ENCODE measurements at regions not wholly inside any gene's neighbourhood (a gene's known extent, or its start where the extent isn't known, plus 50 kb on each side); places are given as distances from the start of the nearest gene placed in this dataset.

GRCh38 chr14:34205799-34206198 is 254.9 kb upstream of the EGLN3 start:
- H3K9me3 Mint-ChIP-seq (ENCODE audit: unreplicated experiment) = no peaks in the 10 kb centered on the region
- H3K27me3 Mint-ChIP-seq (ENCODE audit: unreplicated experiment) = peaks cover 16% of the 10 kb centered on the region
- no peak for DNase-seq (ENCODE audit: extremely low spot score, unreplicated experiment)
- TF ChIP-seq, protein P1, sequence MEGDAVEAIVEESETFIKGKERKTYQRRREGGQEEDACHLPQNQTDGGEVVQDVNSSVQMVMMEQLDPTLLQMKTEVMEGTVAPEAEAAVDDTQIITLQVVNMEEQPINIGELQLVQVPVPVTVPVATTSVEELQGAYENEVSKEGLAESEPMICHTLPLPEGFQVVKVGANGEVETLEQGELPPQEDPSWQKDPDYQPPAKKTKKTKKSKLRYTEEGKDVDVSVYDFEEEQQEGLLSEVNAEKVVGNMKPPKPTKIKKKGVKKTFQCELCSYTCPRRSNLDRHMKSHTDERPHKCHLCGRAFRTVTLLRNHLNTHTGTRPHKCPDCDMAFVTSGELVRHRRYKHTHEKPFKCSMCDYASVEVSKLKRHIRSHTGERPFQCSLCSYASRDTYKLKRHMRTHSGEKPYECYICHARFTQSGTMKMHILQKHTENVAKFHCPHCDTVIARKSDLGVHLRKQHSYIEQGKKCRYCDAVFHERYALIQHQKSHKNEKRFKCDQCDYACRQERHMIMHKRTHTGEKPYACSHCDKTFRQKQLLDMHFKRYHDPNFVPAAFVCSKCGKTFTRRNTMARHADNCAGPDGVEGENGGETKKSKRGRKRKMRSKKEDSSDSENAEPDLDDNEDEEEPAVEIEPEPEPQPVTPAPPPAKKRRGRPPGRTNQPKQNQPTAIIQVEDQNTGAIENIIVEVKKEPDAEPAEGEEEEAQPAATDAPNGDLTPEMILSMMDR (IDR thresholded peaks at IDR 0.05) = no peak
- H3K36me3 Mint-ChIP-seq (ENCODE audit: unreplicated experiment) = no peaks in the 10 kb centered on the region
- no peak overlapping the region for H3K4me3 Mint-ChIP-seq (ENCODE audit: unreplicated experiment)
- no peak overlapping the region for H3K27ac Mint-ChIP-seq (ENCODE audit: unreplicated experiment)
- H3K4me1 Mint-ChIP-seq (ENCODE audit: unreplicated experiment) = no peaks in the 10 kb centered on the region

DNA sequence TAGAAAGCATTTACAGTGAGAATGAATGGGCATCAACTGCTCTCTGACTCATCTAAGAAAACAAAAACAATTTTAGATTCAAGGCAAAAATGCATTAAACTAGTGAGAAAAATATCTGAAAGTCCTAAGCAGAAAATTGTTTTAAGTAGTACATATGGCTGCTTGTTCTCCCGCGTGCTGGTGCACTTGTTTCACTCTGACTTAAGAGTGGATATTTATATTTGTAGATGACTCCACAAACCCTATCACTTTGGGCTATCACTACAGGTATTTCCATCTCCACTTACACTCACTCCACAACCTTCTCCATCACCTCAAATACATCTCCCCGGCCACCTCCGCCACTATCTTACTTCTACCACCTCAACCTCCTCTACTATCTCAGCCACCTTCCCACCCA is 253.9 kb upstream of the EGLN3 start:
- no peaks in the 10 kb centered on the region for H3K36me3 Mint-ChIP-seq (ENCODE audit: unreplicated experiment)
- DNase-seq (ENCODE audit: extremely low spot score, unreplicated experiment) = no peak
- H3K4me1 Mint-ChIP-seq (ENCODE audit: unreplicated experiment) = no peaks in the 10 kb centered on the region
- no peak overlapping the region for H3K4me3 Mint-ChIP-seq (ENCODE audit: unreplicated experiment)
- TF ChIP-seq, protein P1 (IDR thresholded peaks at IDR 0.05) = no peak
- no peak overlapping the region for H3K27ac Mint-ChIP-seq (ENCODE audit: unreplicated experiment)
- no peaks in the 10 kb centered on the region for H3K9me3 Mint-ChIP-seq (ENCODE audit: unreplicated experiment)
- H3K27me3 Mint-ChIP-seq (ENCODE audit: unreplicated experiment) = peaks cover 11% of the 10 kb centered on the region

DNA sequence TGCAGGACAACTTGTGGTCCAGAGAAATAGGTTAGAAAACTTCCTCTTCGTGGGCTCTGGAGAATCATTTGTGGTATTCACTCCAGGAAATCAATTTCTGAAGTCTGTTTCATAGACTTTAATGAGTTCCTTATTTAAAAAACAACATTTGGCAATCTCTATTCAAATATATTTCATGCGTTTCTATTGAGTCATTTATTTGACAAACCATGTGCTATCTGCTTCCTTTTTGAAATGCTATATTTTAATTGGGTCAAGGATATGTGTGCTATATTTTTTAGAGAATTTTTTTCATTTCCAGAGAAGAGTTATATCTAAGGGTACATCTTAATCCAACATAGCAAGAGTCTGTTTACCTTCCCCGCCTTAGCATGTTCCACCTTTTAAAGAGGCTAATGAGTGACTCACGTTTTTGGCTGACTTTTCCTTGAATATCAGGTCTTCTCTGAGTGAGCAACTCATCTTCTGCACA is 252.4 kb upstream of the EGLN3 start:
- peaks cover 8% of the 10 kb centered on the region for H3K27me3 Mint-ChIP-seq (ENCODE audit: unreplicated experiment)
- H3K4me1 Mint-ChIP-seq (ENCODE audit: unreplicated experiment) = no peaks in the 10 kb centered on the region
- no peaks in the 10 kb centered on the region for H3K9me3 Mint-ChIP-seq (ENCODE audit: unreplicated experiment)
- DNase-seq (ENCODE audit: extremely low spot score, unreplicated experiment) = no peak
- no peak overlapping the region for H3K4me3 Mint-ChIP-seq (ENCODE audit: unreplicated experiment)
- TF ChIP-seq, protein P1 (IDR thresholded peaks at IDR 0.05) = no peak
- no peak overlapping the region for H3K27ac Mint-ChIP-seq (ENCODE audit: unreplicated experiment)
- no peaks in the 10 kb centered on the region for H3K36me3 Mint-ChIP-seq (ENCODE audit: unreplicated experiment)

DNA sequence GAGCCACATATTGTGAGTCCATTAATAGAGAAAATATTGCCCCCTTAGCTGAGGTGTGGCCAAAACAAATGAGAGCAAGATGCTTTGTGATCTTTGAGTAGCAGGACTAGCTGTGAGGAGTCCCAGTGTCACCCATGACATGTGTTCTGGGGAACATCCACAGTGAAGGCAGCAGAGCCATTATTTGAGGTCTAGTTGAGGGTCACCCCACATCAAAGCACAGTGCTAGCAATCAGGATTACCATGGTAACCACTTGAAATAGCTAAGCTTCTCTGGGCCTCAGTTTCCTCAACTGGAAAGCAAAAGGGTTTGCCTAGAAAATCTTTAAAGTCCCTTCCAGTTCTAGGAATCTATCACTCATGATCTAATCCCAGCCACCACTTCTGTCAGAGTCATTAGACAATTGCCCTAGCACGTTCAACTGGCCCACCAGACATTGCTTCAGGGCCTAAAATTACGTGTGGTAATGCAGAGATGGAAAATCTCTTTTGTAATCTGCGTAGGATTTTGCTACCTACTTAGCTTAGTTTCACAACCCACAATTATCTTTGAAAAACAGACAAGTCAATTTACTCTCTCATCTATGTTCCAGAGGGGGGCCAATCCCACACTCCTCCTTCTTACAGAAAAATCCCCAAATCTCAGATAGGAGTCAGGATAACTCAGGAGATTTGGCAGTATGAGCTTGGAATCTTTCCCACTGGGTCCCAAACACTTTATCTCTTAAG is 251.2 kb upstream of the EGLN3 start:
- no peak for DNase-seq (ENCODE audit: extremely low spot score, unreplicated experiment)
- Mint-ChIP-seq H3K4me3 (ENCODE audit: unreplicated experiment) (no peak overlapping the region), H3K9me3 (ENCODE audit: unreplicated experiment) (no peaks in the 10 kb centered on the region), H3K36me3 (ENCODE audit: unreplicated experiment) (no peaks in the 10 kb centered on the region), H3K27me3 (ENCODE audit: unreplicated experiment) (peaks cover 6% of the 10 kb centered on the region), H3K27ac (ENCODE audit: unreplicated experiment) (no peak overlapping the region), H3K4me1 (ENCODE audit: unreplicated experiment) (no peaks in the 10 kb centered on the region)
- TF ChIP-seq, protein P1 (IDR thresholded peaks at IDR 0.05) = no peak

GRCh38 chr14:34199585-34199984 is 248.7 kb upstream of the EGLN3 start:
- H3K9me3 Mint-ChIP-seq (ENCODE audit: unreplicated experiment) = no peaks in the 10 kb centered on the region
- H3K4me3 Mint-ChIP-seq (ENCODE audit: unreplicated experiment) = no peak overlapping the region
- DNase-seq (ENCODE audit: extremely low spot score, unreplicated experiment) = no peak
- no peaks in the 10 kb centered on the region for H3K4me1 Mint-ChIP-seq (ENCODE audit: unreplicated experiment)
- no peak overlapping the region for H3K27ac Mint-ChIP-seq (ENCODE audit: unreplicated experiment)
- H3K36me3 Mint-ChIP-seq (ENCODE audit: unreplicated experiment) = no peaks in the 10 kb centered on the region
- TF ChIP-seq, protein P1 (IDR thresholded peaks at IDR 0.05) = no peak
- peaks cover 6% of the 10 kb centered on the region for H3K27me3 Mint-ChIP-seq (ENCODE audit: unreplicated experiment)
